ENCODE measurements at regions not wholly inside any gene's neighbourhood (a gene's known extent, or its start where the extent isn't known, plus 50 kb on each side); places are given as distances from the start of the nearest gene placed in this dataset.
"Not testable (repeated sequence)": the region's sequence is repeated elsewhere in the genome, so short reads cannot be mapped to it uniquely, and the experiment has no call there.

- TF ChIP-seq POLR2A (IDR thresholded peaks at IDR 0.05) (no peak), CTCF (IDR thresholded peaks at IDR 0.05) (no peak)
- H3K4me3 ChIP-seq: no peak overlapping the region
- H3K9me3 ChIP-seq (replicated peaks in 1 of 3): no peaks in the 10 kb centered on the region
- intact Hi-C loops (cut with DNase I): no loop called here
- no peak overlapping the region for H3K27ac ChIP-seq
- no peaks in the 10 kb centered on the region for H3K4me1 ChIP-seq (replicated peaks in 1 of 2)
- no peak for DNase-seq
- H3K36me3 ChIP-seq (replicated peaks in 1 of 2): no peaks in the 10 kb centered on the region
- WGBS, 4 donors: 20 to 36% (median 29%) methylated on average over 2 of the region's 2 CpGs
- no peaks in the 10 kb centered on the region for H3K27me3 ChIP-seq
Measured at GRCh38 chr2:147147802-147148201, 697.0 kb upstream of the ACVR2A start.

GRCh38 chr2:147141930-147142329 is 702.9 kb upstream of the ACVR2A start:
- H3K27me3 ChIP-seq: no peaks in the 10 kb centered on the region
- WGBS, 4 donors: 51 to 82% (median 76%) methylated on average over 4 of the region's 4 CpGs
- intact Hi-C loops (cut with DNase I): no loop called here

GRCh38 chr2:147139732-147140131 is 705.1 kb upstream of the ACVR2A start:
- H3K4me3 ChIP-seq; intact Hi-C loops (cut with DNase I); H3K9me3 ChIP-seq (replicated peaks in 1 of 3); DNase-seq; H3K27me3 ChIP-seq; H3K4me1 ChIP-seq (replicated peaks in 1 of 2); H3K36me3 ChIP-seq (replicated peaks in 1 of 2); H3K27ac ChIP-seq: not testable (repeated sequence)
- WGBS, 4 donors: 48 to 71% (median 49%) methylated on average over 2 of the region's 2 CpGs

More at GRCh38 chr2:147141930-147142329, 702.9 kb upstream of the ACVR2A start:
- DNase-seq: no peak
- Histone ChIP-seq H3K36me3 (replicated peaks in 1 of 2) (no peaks in the 10 kb centered on the region), H3K27ac (no peak overlapping the region), H3K9me3 (replicated peaks in 1 of 3) (no peaks in the 10 kb centered on the region), H3K4me1 (replicated peaks in 1 of 2) (no peaks in the 10 kb centered on the region), H3K4me3 (no peak overlapping the region)
- TF ChIP-seq POLR2A (IDR thresholded peaks at IDR 0.05) (no peak), CTCF (IDR thresholded peaks at IDR 0.05) (no peak)

GRCh38 chr2:147137711-147138110 is 707.1 kb upstream of the ACVR2A start:
- DNase-seq: no peak
- Histone ChIP-seq H3K27me3 (no peaks in the 10 kb centered on the region), H3K4me1 (replicated peaks in 1 of 2) (no peaks in the 10 kb centered on the region), H3K4me3 (no peak overlapping the region), H3K27ac (no peak overlapping the region), H3K9me3 (replicated peaks in 1 of 3) (no peaks in the 10 kb centered on the region), H3K36me3 (replicated peaks in 1 of 2) (no peaks in the 10 kb centered on the region)
- TF ChIP-seq POLR2A (IDR thresholded peaks at IDR 0.05) (no peak), CTCF (IDR thresholded peaks at IDR 0.05) (no peak)
- WGBS, 4 donors: 66 to 75% (median 67%) methylated on average over 3 of the region's 3 CpGs
- intact Hi-C loops (cut with DNase I): no loop called here

GRCh38 chr2:147135376-147135775 is 709.5 kb upstream of the ACVR2A start:
- DNase-seq: no peak
- intact Hi-C loops (cut with DNase I): no loop called here
- no peaks in the 10 kb centered on the region for H3K27me3 ChIP-seq
- no peak overlapping the region for H3K4me3 ChIP-seq
- TF ChIP-seq CTCF (IDR thresholded peaks at IDR 0.05) (no peak), POLR2A (IDR thresholded peaks at IDR 0.05) (no peak)
- no peaks in the 10 kb centered on the region for H3K9me3 ChIP-seq (replicated peaks in 1 of 3)
- H3K4me1 ChIP-seq (replicated peaks in 1 of 2): no peaks in the 10 kb centered on the region
- 45 to 60% (median 56%) methylated on average over 5 of the region's 5 CpGs for WGBS, 4 donors
- H3K36me3 ChIP-seq (replicated peaks in 1 of 2): no peaks in the 10 kb centered on the region
- no peak overlapping the region for H3K27ac ChIP-seq
